ENCODE measurements at regions not wholly inside any gene's neighbourhood (a gene's known extent, or its start where the extent isn't known, plus 50 kb on each side); places are given as distances from the start of the nearest gene placed in this dataset.

DNA sequence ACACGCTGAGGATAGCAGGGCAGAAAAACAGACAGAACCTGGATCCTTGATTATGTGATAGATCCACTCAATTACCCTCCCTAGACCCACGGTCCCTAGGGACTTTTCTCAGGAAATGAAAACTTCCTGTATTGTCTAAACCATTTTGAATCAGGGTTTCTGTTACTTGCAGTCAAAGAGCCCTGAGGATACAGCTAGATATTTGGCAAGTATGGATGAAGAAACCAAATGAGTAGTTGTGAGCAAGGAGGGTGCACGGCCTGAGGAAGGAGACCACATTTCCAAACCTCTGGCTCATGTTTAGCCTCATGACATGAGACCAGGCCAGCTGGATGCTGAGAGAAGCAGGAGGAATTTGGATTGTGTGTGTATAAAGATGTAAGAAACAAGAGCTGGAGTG, 91.6 kb downstream of the MRPL14 start:
- H3K18ac ChIP-seq (ENCODE audit: insufficient read length, low read depth, low read length): no peak overlapping the region
- H2BK20ac ChIP-seq (ENCODE audit: low read depth, low read length, poor library complexity, severe bottlenecking): no peak overlapping the region
- H4K8ac ChIP-seq (replicated peaks; ENCODE audit: insufficient read length, low read depth, low read length): no peak overlapping the region
- no peak overlapping the region for H2BK15ac ChIP-seq (ENCODE audit: low read depth, low read length)
- no peak overlapping the region for H2BK5ac ChIP-seq (ENCODE audit: insufficient read length, low read length)
- no peak overlapping the region for H3K27ac ChIP-seq (ENCODE audit: insufficient read length, low read depth, low read length)
- no peak overlapping the region for H2AK5ac ChIP-seq (ENCODE audit: insufficient read length, low read length)
- WGBS (ENCODE audit: extremely low coverage, insufficient read length, low lambda C conversion rate): no CpG with 5 or more reads among the region's 3 CpGs
- no peak overlapping the region for H4K91ac ChIP-seq (ENCODE audit: insufficient read length, low read depth, low read length)
- H3K9me3 ChIP-seq (ENCODE audit: control insufficient read depth, low read depth, low read length): no peaks in the 10 kb centered on the region
- H3K14ac ChIP-seq (ENCODE audit: insufficient read depth, low read length): no peak overlapping the region
- no peak overlapping the region for H3K4ac ChIP-seq (ENCODE audit: low read depth, low read length)
- H3T11ph ChIP-seq (ENCODE audit: low read length): no peak overlapping the region
- H3K23me2 ChIP-seq (ENCODE audit: insufficient read length, low read depth, low read length, poor library complexity, severe bottlenecking): no peaks in the 10 kb centered on the region
- H3K4me2 ChIP-seq (ENCODE audit: insufficient read depth, insufficient read length, low read length): no peak overlapping the region
- no peak overlapping the region for H4K5ac ChIP-seq (ENCODE audit: insufficient read length, low read depth, low read length)
- no peaks in the 10 kb centered on the region for H3K79me1 ChIP-seq (ENCODE audit: insufficient read depth, low read depth, low read length, poor library complexity, severe bottlenecking)
- DNase-seq: no peak
- peaks cover 18 to 25% of the 10 kb centered on the region in 2 experiments for H3K4me1 Mint-ChIP-seq
- no peaks in the 10 kb centered on the region; a peak in 1 of 5 replicates for H3K9me3 Mint-ChIP-seq
- no peak overlapping the region for H3K23ac ChIP-seq (ENCODE audit: insufficient read length, low read depth, low read length)
- no peak overlapping the region for H2BK12ac ChIP-seq (ENCODE audit: insufficient read length, low read depth, low read length)
- no peak overlapping the region for H2BK120ac ChIP-seq (ENCODE audit: low read depth, low read length, poor library complexity, severe bottlenecking)
- no peaks in the 10 kb centered on the region for H4K20me1 ChIP-seq (ENCODE audit: control insufficient read depth, insufficient read depth, insufficient read length)
- H3K79me2 ChIP-seq (ENCODE audit: insufficient read depth, low read length): no peaks in the 10 kb centered on the region
- no peaks in the 10 kb centered on the region; the same call in 1 of the 2 replicates for H3K4me1 ChIP-seq (ENCODE audit: insufficient read depth, low read length)
- H3K36me3 Mint-ChIP-seq (ENCODE audit: insufficient read depth in 1 of 3, low read depth in 3 of 3): no peaks in the 10 kb centered on the region
- H3K9ac ChIP-seq (ENCODE audit: extremely low read depth, insufficient read length, low read length): no peak overlapping the region
- H3K4me3 Mint-ChIP-seq: no peak overlapping the region
- no peaks in the 10 kb centered on the region; the same call in 1 of the 2 replicates for H3K27me3 ChIP-seq (ENCODE audit: insufficient read depth, low read length)
- H3K27me3 Mint-ChIP-seq (ENCODE audit: low read depth): peaks cover 6% of the 10 kb centered on the region
- H3K27ac Mint-ChIP-seq: no peak overlapping the region; a peak in 1 of 7 replicates
- TF ChIP-seq, protein P1, sequence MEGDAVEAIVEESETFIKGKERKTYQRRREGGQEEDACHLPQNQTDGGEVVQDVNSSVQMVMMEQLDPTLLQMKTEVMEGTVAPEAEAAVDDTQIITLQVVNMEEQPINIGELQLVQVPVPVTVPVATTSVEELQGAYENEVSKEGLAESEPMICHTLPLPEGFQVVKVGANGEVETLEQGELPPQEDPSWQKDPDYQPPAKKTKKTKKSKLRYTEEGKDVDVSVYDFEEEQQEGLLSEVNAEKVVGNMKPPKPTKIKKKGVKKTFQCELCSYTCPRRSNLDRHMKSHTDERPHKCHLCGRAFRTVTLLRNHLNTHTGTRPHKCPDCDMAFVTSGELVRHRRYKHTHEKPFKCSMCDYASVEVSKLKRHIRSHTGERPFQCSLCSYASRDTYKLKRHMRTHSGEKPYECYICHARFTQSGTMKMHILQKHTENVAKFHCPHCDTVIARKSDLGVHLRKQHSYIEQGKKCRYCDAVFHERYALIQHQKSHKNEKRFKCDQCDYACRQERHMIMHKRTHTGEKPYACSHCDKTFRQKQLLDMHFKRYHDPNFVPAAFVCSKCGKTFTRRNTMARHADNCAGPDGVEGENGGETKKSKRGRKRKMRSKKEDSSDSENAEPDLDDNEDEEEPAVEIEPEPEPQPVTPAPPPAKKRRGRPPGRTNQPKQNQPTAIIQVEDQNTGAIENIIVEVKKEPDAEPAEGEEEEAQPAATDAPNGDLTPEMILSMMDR (conservative IDR thresholded peaks at IDR 0.05): no peak
- H2AFZ ChIP-seq (ENCODE audit: low read length): no peak overlapping the region
- no peak overlapping the region for H3K56ac ChIP-seq (ENCODE audit: insufficient read length, low read depth, low read length)
